ENCODE measurements at regions not wholly inside any gene's neighbourhood (a gene's known extent, or its start where the extent isn't known, plus 50 kb on each side); places are given as distances from the start of the nearest gene placed in this dataset.
A peak's percentile ranks its signal among the peaks of the same experiment; 100 is the strongest.

DNA sequence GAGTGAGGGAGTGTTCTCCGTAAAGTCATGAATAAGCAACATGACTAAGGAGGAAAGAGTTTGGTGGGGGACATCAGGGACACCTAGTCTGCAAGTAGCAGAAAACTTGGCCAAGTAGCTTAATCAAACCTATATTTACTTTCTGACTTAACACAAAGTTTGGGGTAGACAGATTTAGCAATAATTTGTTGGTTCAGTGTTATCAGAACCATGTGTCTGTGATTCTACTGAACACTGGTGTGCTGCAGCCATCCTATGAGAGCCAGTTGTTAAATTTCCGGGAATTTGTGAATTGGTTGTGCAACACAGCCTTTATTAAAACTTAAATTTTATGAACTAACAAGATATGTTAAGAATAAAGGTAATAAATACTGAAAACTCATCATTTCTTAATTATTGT lies 469.3 kb downstream of the C4orf33 start:
- no peak for ATAC-seq
- no peak for TF ChIP-seq CSRNP3 (CRISPR knock-in tag; IDR thresholded peaks at IDR 0.05)
- TF ChIP-seq, protein P1, sequence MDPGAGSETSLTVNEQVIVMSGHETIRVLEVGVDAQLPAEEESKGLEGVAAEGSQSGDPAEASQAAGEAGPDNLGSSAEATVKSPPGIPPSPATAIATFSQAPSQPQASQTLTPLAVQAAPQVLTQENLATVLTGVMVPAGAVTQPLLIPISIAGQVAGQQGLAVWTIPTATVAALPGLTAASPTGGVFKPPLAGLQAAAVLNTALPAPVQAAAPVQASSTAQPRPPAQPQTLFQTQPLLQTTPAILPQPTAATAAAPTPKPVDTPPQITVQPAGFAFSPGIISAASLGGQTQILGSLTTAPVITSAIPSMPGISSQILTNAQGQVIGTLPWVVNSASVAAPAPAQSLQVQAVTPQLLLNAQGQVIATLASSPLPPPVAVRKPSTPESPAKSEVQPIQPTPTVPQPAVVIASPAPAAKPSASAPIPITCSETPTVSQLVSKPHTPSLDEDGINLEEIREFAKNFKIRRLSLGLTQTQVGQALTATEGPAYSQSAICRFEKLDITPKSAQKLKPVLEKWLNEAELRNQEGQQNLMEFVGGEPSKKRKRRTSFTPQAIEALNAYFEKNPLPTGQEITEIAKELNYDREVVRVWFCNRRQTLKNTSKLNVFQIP (CRISPR knock-in tag; IDR thresholded peaks at IDR 0.05; ENCODE audit: borderline replicate concordance, low read depth): no peak
- TF ChIP-seq TOX (CRISPR knock-in tag; IDR thresholded peaks at IDR 0.05; ENCODE audit: borderline replicate concordance): no peak
- TF ChIP-seq ZNF70 (CRISPR knock-in tag; IDR thresholded peaks at IDR 0.05): no peak
- TF ChIP-seq ZC3H10 (CRISPR knock-in tag; IDR thresholded peaks at IDR 0.05): no peak
- no peak for TF ChIP-seq PPARA (CRISPR knock-in tag; IDR thresholded peaks at IDR 0.05; ENCODE audit: borderline replicate concordance)

- TF ChIP-seq ZNF70 (CRISPR knock-in tag; IDR thresholded peaks at IDR 0.05): no peak
- TF ChIP-seq ZNF565 (CRISPR knock-in tag; conservative IDR thresholded peaks at IDR 0.05; ENCODE audit: low read depth): no peak
- TF ChIP-seq ZFP3 (CRISPR knock-in tag; IDR thresholded peaks at IDR 0.05): no peak
- no peak for TF ChIP-seq CSRNP3 (CRISPR knock-in tag; IDR thresholded peaks at IDR 0.05)
- TF ChIP-seq TCF4 (CRISPR knock-in tag; IDR thresholded peaks at IDR 0.05; ENCODE audit: borderline replicate concordance): peak; percentile 69; the same call in 1 of the 2 replicates
- TF ChIP-seq ZFP30 (CRISPR knock-in tag; IDR thresholded peaks at IDR 0.05): no peak
- no peak for TF ChIP-seq SNAI2 (CRISPR knock-in tag; IDR thresholded peaks at IDR 0.05)
- TF ChIP-seq, protein P2, sequence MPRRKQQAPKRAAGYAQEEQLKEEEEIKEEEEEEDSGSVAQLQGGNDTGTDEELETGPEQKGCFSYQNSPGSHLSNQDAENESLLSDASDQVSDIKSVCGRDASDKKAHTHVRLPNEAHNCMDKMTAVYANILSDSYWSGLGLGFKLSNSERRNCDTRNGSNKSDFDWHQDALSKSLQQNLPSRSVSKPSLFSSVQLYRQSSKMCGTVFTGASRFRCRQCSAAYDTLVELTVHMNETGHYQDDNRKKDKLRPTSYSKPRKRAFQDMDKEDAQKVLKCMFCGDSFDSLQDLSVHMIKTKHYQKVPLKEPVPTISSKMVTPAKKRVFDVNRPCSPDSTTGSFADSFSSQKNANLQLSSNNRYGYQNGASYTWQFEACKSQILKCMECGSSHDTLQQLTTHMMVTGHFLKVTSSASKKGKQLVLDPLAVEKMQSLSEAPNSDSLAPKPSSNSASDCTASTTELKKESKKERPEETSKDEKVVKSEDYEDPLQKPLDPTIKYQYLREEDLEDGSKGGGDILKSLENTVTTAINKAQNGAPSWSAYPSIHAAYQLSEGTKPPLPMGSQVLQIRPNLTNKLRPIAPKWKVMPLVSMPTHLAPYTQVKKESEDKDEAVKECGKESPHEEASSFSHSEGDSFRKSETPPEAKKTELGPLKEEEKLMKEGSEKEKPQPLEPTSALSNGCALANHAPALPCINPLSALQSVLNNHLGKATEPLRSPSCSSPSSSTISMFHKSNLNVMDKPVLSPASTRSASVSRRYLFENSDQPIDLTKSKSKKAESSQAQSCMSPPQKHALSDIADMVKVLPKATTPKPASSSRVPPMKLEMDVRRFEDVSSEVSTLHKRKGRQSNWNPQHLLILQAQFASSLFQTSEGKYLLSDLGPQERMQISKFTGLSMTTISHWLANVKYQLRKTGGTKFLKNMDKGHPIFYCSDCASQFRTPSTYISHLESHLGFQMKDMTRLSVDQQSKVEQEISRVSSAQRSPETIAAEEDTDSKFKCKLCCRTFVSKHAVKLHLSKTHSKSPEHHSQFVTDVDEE (CRISPR knock-in tag; IDR thresholded peaks at IDR 0.05): peak; percentile 72; the same call in 1 of the 2 replicates
- no peak for TF ChIP-seq BACH2 (CRISPR knock-in tag; IDR thresholded peaks at IDR 0.05; ENCODE audit: borderline replicate concordance)
- ATAC-seq: no peak
These were observed 474.4 kb downstream of the C4orf33 start for GRCh38 chr4:129570326-129570725.

DNA sequence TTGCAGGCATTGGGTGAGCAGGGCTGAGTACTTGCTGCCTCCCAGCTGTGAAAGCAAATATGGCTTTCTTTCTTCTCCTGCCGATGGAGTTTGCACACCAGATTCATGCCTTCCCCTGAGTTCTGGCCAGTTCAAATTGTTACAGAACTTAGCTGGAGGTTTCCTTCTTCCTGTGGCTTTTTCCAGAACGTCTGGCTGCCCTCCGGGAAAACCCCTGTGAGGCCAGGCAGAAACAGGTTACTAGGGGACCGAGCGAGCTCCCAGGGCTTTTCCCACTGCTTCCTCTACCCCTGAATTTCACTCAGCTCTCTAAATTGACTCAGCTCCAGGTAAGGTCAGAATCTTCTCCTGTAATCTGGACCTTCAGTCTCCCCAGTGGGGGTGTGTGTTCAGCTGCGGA lies 482.4 kb downstream of the C4orf33 start:
- ATAC-seq: no peak

More for the DNA sequence above, 482.4 kb downstream of the C4orf33 start:
- TF ChIP-seq RARB (CRISPR knock-in tag; IDR thresholded peaks at IDR 0.05): no peak
- TF ChIP-seq, protein P3, sequence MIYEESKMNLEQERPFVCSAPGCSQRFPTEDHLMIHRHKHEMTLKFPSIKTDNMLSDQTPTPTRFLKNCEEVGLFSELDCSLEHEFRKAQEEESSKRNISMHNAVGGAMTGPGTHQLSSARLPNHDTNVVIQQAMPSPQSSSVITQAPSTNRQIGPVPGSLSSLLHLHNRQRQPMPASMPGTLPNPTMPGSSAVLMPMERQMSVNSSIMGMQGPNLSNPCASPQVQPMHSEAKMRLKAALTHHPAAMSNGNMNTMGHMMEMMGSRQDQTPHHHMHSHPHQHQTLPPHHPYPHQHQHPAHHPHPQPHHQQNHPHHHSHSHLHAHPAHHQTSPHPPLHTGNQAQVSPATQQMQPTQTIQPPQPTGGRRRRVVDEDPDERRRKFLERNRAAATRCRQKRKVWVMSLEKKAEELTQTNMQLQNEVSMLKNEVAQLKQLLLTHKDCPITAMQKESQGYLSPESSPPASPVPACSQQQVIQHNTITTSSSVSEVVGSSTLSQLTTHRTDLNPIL (CRISPR knock-in tag; IDR thresholded peaks at IDR 0.05; ENCODE audit: low read depth): no peak
- no peak for TF ChIP-seq BACH2 (CRISPR knock-in tag; IDR thresholded peaks at IDR 0.05; ENCODE audit: borderline replicate concordance)
- TF ChIP-seq ISL1 (CRISPR knock-in tag; IDR thresholded peaks at IDR 0.05): no peak
- TF ChIP-seq ZNF565 (CRISPR knock-in tag; conservative IDR thresholded peaks at IDR 0.05; ENCODE audit: low read depth): no peak
- no peak for TF ChIP-seq PATZ1 (CRISPR knock-in tag; IDR thresholded peaks at IDR 0.05; ENCODE audit: borderline replicate concordance)
- no peak for TF ChIP-seq ZFP3 (CRISPR knock-in tag; IDR thresholded peaks at IDR 0.05)
- no peak for TF ChIP-seq ARNTL (CRISPR knock-in tag; IDR thresholded peaks at IDR 0.05; ENCODE audit: borderline replicate concordance, low read depth)
- TF ChIP-seq GLIS3 (CRISPR knock-in tag; IDR thresholded peaks at IDR 0.05): no peak
